LNCAP (cell line): ENCODE measurements at regions not wholly inside any gene's neighbourhood (a gene's known extent, or its start where the extent isn't known, plus 50 kb on each side); places are given as distances from the start of the nearest gene placed in this dataset.

Source experiments
- CTCF ChIP-seq: fragments of 450-650 bp; IDR thresholded peaks from 2 replicates; pipeline ENCODE4 v1.5.1; 2017; ENCODE audit warnings: mild to moderate bottlenecking

- no peak for TF ChIP-seq CTCF
Measured at GRCh38 chr3:104521606-104522336, 844.9 kb upstream of the ALCAM start.

GRCh38 chr3:104523136-104523535, 843.6 kb upstream of the ALCAM start:
- no peak for TF ChIP-seq CTCF

GRCh38 chr3:104526901-104527401, 839.8 kb upstream of the ALCAM start:
- no peak for TF ChIP-seq CTCF

GRCh38 chr3:104530934-104531333, 835.8 kb upstream of the ALCAM start:
- TF ChIP-seq CTCF, result no peak

- no peak for TF ChIP-seq CTCF
Measured at GRCh38 chr3:104536715-104537114, 830.0 kb upstream of the ALCAM start.

- no peak for TF ChIP-seq CTCF
Measured at GRCh38 chr3:104537323-104537722, 829.4 kb upstream of the ALCAM start.

GRCh38 chr3:104546301-104546700, 820.4 kb upstream of the ALCAM start:
- no peak for TF ChIP-seq CTCF
